Immature natural killer cell (primary cell): ENCODE measurements at regions not wholly inside any gene's neighbourhood (a gene's known extent, or its start where the extent isn't known, plus 50 kb on each side); places are given as distances from the start of the nearest gene placed in this dataset.

Source experiments
- DNase-seq, 3 donors: peaks; one replicate each; pipeline ENCODE4 v3.0.0; 2022; ENCODE audit warnings: mixed read lengths in 1 of 3
- H3K27ac Mint-ChIP-seq, 6 donors: one replicate each; pipeline ENCODE4 v1.8.0; 2020; ENCODE audit warnings: mixed read lengths in 6 of 6, mild to moderate bottlenecking in 5 of 6, inconsistent platforms in 4 of 6, moderate library complexity in 3 of 6
- H3K27me3 Mint-ChIP-seq, 3 donors: one replicate each; pipeline ENCODE4 v1.8.0; 2020 to 2021; ENCODE audit warnings: low read depth in 3 of 3, mild to moderate bottlenecking in 3 of 3, mixed read lengths in 3 of 3, moderate library complexity in 3 of 3, inconsistent platforms in 1 of 3
- H3K36me3 Mint-ChIP-seq, 3 donors: one replicate each; pipeline ENCODE4 v1.8.0; 2020; ENCODE audit warnings: mixed read lengths in 3 of 3, inconsistent platforms in 2 of 3, mild to moderate bottlenecking in 2 of 3
- H3K4me1 Mint-ChIP-seq, 2 donors: one replicate each; pipeline ENCODE4 v1.8.0; 2020; ENCODE audit warnings: inconsistent platforms in 2 of 2, mild to moderate bottlenecking in 2 of 2, mixed read lengths in 2 of 2, moderate library complexity in 1 of 2
- H3K4me3 Mint-ChIP-seq, 5 donors: one replicate each; pipeline ENCODE4 v1.8.0; 2020; ENCODE audit warnings: mild to moderate bottlenecking in 5 of 5, mixed read lengths in 5 of 5, inconsistent platforms in 3 of 5, moderate library complexity in 3 of 5
- H3K9me3 Mint-ChIP-seq, 6 donors: one replicate each; pipeline ENCODE4 v1.8.0; 2020; ENCODE audit warnings: mild to moderate bottlenecking in 6 of 6, mixed read lengths in 6 of 6, inconsistent platforms in 4 of 6, moderate library complexity in 3 of 6

DNA sequence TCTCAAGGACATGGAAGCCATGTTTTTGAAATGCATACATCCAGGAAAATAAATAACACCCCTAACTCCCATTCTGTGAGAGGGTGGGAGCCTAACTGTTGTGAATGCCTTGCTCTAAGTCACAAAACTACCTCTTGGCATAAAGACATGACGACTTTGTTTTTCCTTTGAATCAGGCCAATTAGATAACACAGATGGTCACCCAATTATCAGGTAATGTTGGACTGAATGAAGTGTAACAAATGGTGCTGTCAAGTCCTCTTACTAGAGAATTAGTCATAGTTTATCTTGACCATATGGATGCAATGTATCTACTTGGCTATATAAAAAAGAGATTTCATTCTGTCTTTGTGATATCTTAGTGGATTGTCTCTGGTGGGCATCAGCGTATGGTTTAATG lies 553.6 kb upstream of the ATXN8OS start:
- DNase-seq = no peak
- H3K4me1 Mint-ChIP-seq = no peaks in the 10 kb centered on the region
- H3K9me3 Mint-ChIP-seq = peaks cover 8 to 34% (median 12%) of the 10 kb centered on the region in 6 donors
- no peaks in the 10 kb centered on the region for H3K36me3 Mint-ChIP-seq
- no peak overlapping the region for H3K27ac Mint-ChIP-seq
- H3K4me3 Mint-ChIP-seq = no peak overlapping the region
- peaks cover 0 to 5% (median 0%) of the 10 kb centered on the region in 3 donors for H3K27me3 Mint-ChIP-seq

DNA sequence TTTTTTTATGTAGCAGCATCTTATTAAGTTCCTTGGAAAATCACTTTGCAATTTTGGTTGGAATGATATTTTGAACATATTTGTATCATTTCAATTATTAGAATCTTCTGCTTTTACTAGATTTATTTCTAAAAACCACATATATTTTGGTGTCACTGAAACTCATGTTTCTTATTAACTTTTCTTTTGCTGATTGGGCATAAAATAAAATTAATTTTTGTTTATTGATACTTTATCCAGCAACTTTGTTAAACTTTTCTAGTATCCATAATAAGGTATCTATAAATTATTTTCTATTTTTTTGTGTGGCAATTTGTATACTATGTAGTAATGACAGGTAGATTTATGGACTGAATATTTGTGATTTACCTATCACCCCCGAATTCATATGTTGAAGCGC lies 556.4 kb upstream of the ATXN8OS start:
- no peak for DNase-seq
- Mint-ChIP-seq H3K4me3 (no peak overlapping the region), H3K9me3 (peaks cover 2 to 38% (median 18%) of the 10 kb centered on the region in 6 donors), H3K36me3 (no peaks in the 10 kb centered on the region), H3K4me1 (no peaks in the 10 kb centered on the region), H3K27me3 (peaks cover 0 to 5% (median 0%) of the 10 kb centered on the region in 3 donors), H3K27ac (no peak overlapping the region)

DNA sequence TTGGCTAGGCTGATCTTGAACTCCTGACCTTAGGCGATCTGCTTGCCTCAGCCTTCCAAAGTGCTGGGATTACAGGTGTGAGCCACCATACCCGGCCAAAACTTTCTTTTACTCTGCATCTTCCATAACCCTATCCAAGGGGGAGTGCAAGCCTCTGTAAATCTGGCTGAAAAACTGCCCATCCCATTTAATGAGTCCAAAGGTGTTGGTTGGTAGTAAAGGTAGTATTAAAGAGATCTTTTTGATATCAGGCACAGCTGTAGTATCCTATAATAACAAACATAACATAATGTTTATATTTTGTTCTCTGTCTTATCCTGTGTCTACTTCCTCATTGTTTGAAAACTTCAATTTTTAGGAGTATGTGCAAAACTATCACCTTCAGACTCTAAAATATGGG lies 559.8 kb upstream of the ATXN8OS start:
- no peak for DNase-seq
- Mint-ChIP-seq H3K9me3 (peaks cover 2 to 26% (median 20%) of the 10 kb centered on the region in 6 donors), H3K27ac (no peak overlapping the region), H3K4me3 (no peak overlapping the region), H3K4me1 (no peaks in the 10 kb centered on the region), H3K36me3 (no peaks in the 10 kb centered on the region), H3K27me3 (peaks cover 0 to 5% (median 0%) of the 10 kb centered on the region in 3 donors)

DNA sequence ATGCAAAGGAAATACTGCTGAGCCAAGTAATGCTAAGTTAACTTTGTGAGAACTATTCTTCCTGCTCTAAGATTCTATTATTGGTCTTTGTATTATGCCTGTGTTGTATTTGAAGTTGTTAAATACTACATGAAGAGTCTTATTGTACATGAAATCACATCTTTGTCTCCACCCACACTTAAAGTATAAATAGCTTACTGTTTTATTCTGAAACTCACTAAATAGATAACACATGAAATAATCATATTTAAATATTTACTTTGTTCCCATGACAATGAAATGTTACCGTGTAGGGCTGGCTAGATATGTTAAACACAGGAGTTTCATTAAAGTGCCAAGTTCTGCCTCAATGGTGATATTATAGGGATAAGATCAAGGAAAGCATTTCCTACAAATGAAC lies 562.1 kb upstream of the ATXN8OS start:
- no peaks in the 10 kb centered on the region for H3K36me3 Mint-ChIP-seq
- DNase-seq = no peak
- H3K4me3 Mint-ChIP-seq = no peak overlapping the region
- H3K4me1 Mint-ChIP-seq = no peaks in the 10 kb centered on the region
- H3K27ac Mint-ChIP-seq = no peak overlapping the region
- peaks cover 2 to 36% (median 21%) of the 10 kb centered on the region in 6 donors for H3K9me3 Mint-ChIP-seq
- H3K27me3 Mint-ChIP-seq = peaks cover 0 to 5% (median 0%) of the 10 kb centered on the region in 3 donors

DNA sequence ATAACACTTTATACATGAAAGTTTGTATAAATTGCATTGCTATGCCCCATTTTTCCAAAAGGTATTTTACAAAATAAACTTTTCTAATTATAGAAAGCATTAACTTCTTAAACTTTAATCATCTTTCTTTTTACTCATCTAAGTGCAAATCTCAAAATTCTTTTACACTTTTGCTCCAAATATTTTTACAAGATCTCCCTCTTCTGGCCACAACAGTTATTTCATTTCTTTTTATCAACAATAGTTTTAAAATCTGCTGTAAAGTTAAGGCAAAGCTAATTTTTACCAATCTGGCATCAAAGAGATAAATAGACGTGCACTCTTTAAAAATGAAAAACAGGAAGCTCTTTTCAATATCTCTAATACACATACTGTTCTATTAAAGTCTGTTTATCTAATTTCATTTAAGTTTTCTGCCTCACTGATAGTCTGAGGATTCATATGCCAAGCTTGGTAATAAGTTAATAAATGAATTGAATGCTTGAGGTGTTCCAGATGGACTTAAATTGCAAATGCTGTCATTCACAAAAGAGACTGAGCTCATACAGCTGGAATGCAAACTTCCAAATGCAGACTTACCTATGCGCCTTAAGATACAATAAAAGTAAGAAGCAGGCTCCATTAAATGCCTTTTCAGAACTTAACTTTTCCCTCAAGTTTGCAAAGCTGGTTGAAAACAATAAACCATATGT lies 583.0 kb upstream of the ATXN8OS start:
- peaks cover 4 to 30% (median 11%) of the 10 kb centered on the region in 6 donors for H3K9me3 Mint-ChIP-seq
- no peaks in the 10 kb centered on the region for H3K4me1 Mint-ChIP-seq
- H3K36me3 Mint-ChIP-seq = no peaks in the 10 kb centered on the region
- DNase-seq = no peak
- no peak overlapping the region for H3K27ac Mint-ChIP-seq
- H3K27me3 Mint-ChIP-seq = peaks cover 0 to 2% (median 0%) of the 10 kb centered on the region in 3 donors
- H3K4me3 Mint-ChIP-seq = no peak overlapping the region

DNA sequence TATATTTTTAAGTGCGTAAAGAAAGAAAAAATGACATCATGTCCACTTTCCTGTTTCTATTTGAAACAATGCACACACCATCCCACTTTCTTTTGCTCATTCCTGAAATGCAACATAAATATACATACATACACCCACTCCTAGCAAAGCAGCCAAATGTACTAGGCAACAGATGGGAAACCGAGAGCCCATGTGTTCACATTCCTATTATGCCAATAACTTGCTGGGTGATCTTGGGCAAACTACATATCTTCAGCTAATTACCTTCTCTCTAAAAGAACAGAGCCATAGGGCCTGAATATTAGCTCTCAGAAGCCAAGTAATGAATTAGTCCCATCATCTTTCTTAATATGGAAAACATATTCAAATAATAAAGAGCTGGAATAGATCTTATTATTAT lies 610.6 kb upstream of the ATXN8OS start:
- DNase-seq = no peak
- no peaks in the 10 kb centered on the region for H3K4me1 Mint-ChIP-seq
- no peaks in the 10 kb centered on the region for H3K36me3 Mint-ChIP-seq
- no peak overlapping the region for H3K4me3 Mint-ChIP-seq
- H3K27ac Mint-ChIP-seq = no peak overlapping the region
- H3K27me3 Mint-ChIP-seq = no peaks in the 10 kb centered on the region
- peaks cover 3 to 23% (median 8%) of the 10 kb centered on the region in 6 donors for H3K9me3 Mint-ChIP-seq

DNA sequence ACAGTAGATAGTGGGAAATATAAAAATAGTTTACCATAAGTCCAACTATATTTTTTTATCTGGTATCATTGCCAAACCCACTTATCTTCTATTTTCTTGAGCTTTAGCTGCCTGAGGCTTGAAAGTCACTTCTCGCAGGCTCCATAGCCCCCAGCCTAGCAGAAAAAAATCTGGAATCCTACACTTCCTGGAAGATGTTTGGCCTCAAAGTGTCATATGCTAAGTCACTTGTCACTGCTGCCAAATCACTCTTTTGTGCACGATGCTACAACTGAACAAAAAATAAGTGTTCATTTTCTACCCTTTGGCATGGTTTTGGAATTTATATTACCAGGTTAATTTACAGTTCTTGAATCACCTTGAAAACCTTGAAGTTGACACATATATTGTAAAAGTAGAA lies 612.5 kb upstream of the ATXN8OS start:
- no peak overlapping the region for H3K4me3 Mint-ChIP-seq

DNA sequence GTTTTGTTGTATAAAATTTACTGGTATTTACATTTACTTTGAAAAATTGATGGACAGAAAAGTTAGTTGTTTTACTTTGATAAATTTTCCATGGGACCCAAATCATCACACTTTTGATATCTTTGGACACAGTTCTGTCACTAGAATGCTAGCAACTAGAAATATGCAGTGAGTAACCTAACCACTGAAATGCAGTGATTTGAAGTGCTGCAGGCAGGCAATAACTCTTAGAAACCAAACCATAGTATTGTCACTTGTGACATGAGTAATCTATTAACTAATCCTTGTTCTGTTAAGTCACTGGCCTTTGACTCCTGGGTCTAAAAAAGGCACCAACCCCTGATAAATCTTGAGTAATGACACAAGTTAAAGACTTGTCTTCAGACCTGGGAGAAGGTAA lies 620.0 kb upstream of the ATXN8OS start:
- H3K9me3 Mint-ChIP-seq = peaks cover 21 to 42% (median 28%) of the 10 kb centered on the region in 6 donors
- no peak for DNase-seq
- no peak overlapping the region for H3K27ac Mint-ChIP-seq
- H3K4me1 Mint-ChIP-seq = no peaks in the 10 kb centered on the region
- H3K4me3 Mint-ChIP-seq = no peak overlapping the region
- H3K36me3 Mint-ChIP-seq = peaks cover 0 to 4% (median 0%) of the 10 kb centered on the region in 3 donors
- H3K27me3 Mint-ChIP-seq = no peaks in the 10 kb centered on the region

More for the DNA sequence above, 612.5 kb upstream of the ATXN8OS start:
- DNase-seq = no peak
- Mint-ChIP-seq H3K36me3 (peaks cover 0 to 2% (median 0%) of the 10 kb centered on the region in 3 donors), H3K4me1 (no peaks in the 10 kb centered on the region), H3K27me3 (no peaks in the 10 kb centered on the region), H3K27ac (no peak overlapping the region), H3K9me3 (peaks cover 4 to 23% (median 10%) of the 10 kb centered on the region in 6 donors)

DNA sequence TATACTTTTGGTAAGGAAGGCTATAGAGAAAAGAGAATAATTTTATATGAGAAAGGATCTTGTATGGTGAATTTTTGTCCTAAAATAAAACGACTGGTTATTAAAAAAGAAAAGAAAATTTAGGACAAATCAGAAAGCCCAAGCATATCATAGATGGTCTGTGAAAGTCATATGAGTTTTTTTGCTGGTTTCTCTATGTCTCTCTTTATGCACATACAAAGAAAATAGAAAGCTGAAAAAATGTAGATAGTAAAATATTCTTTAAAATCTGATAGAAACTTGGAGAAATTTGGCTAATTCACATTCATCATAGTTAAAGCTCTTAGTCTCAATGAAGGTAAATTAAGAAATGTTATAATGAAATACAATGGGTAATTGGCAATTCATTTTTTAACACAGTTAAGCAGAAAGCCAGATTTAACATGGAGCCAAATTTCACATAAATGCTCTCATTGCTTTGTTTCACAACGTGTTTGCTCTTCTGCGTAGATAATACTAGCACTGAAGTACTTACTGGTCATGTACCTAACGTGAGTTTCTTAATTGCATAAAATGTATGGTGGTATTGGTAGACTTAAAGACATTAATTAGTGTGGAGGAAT lies 621.5 kb upstream of the ATXN8OS start:
- Mint-ChIP-seq H3K9me3 (peaks cover 23 to 52% (median 37%) of the 10 kb centered on the region in 6 donors), H3K4me3 (no peak overlapping the region), H3K36me3 (peaks cover 0 to 4% (median 0%) of the 10 kb centered on the region in 3 donors), H3K27me3 (no peaks in the 10 kb centered on the region), H3K27ac (no peak overlapping the region), H3K4me1 (no peaks in the 10 kb centered on the region)
- DNase-seq = no peak

DNA sequence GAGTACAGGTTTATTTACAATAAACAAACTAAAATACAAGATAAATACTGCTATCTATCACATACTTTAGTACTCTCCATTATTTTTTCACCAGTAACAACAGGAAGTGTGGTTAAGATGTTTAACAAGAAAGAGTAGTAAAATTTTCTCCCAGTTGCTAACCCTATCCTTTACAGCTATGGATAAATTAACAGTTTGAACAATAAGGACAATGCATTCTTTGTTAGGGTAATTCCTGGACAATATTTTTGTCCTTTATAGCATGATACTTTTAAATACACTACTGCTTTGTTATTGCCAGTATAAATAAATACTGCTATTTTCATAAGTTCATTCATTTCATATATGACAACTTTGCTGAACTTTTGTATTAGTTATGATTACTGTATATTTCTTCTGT lies 630.2 kb upstream of the ATXN8OS start:
- no peaks in the 10 kb centered on the region for H3K36me3 Mint-ChIP-seq
- no peaks in the 10 kb centered on the region for H3K27me3 Mint-ChIP-seq
- H3K27ac Mint-ChIP-seq = no peak overlapping the region

DNA sequence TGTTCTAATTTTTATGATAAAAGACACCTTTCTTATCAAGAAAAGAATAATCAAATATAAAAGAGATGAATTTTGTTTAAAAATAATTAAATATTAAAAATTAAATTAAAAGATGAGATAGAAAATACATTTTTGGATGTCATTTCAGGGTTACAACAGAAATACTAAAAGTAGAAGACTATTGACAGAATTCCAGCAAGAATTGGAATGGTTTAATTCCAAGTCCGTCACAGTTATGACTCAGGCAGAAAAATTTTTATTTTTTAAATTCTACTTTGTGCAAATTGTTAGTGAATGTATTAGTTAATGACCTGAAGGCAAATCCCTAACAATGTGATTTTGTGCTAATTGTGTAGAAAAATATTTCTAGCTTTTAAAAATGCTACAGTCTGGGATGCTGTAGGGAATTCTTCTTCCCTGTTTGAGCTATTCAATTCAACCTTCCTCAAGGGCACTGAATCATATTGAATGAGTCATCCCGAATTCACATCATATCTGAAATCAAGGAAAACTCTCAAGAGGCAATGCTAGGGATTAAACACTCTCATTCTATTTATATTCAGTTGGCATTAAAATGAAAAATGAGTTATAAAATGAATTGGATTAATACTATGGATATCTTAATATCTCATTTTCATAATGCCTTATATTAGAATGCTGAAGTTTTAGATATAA lies 633.5 kb upstream of the ATXN8OS start:
- DNase-seq = no peak
- Mint-ChIP-seq H3K4me1 (no peaks in the 10 kb centered on the region), H3K4me3 (no peak overlapping the region), H3K27ac (no peak overlapping the region), H3K27me3 (no peaks in the 10 kb centered on the region), H3K36me3 (no peaks in the 10 kb centered on the region), H3K9me3 (peaks cover 0 to 27% (median 16%) of the 10 kb centered on the region in 6 donors)

More for the DNA sequence above, 630.2 kb upstream of the ATXN8OS start:
- Mint-ChIP-seq H3K9me3 (peaks cover 6 to 41% (median 25%) of the 10 kb centered on the region in 6 donors), H3K4me3 (no peak overlapping the region), H3K4me1 (no peaks in the 10 kb centered on the region)
- no peak for DNase-seq

DNA sequence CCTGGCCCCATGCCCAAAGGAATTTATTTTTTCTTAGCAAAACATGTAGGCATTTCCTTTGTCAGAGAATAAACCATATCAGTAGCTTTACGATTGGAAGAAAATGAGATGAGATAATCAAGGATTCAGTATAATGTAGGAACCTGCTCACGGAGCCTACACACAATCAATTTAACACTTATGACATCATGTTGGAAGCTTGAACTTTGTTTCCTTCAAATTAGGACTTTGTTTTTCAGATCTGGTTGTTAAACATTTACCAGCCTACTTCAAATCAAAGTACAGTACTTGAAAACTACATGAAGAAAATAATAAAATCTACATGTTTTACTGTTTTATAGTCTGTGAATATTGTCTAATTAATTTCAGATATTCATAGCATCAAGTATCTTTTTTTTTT lies 639.0 kb upstream of the ATXN8OS start:
- H3K27me3 Mint-ChIP-seq = peaks cover 0 to 1% (median 0%) of the 10 kb centered on the region in 3 donors

DNA sequence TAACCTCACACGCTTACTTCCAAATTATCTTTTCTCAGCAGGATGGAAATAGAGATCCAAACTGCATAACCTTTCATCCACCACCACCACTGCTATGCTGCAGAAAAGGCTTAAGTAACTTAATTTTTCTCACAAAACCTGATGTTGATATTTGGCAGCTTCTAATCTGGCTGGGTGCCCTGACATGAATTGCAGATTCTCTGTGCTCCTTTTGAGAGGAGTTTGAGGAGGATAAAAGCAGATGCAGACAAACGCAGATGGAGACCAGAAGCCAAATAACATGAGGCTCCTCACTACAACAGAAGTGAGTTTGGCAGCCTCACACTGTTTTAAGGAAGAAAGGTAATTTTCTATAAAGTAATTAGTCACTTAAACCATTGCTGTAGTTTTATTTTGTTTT lies 646.2 kb upstream of the ATXN8OS start:
- Mint-ChIP-seq H3K36me3 (peaks cover 0 to 3% (median 0%) of the 10 kb centered on the region in 3 donors), H3K27me3 (peaks cover 0 to 3% (median 0%) of the 10 kb centered on the region in 3 donors), H3K4me1 (no peaks in the 10 kb centered on the region), H3K9me3 (peaks cover 10 to 41% (median 29%) of the 10 kb centered on the region in 6 donors), H3K27ac (no peak overlapping the region), H3K4me3 (no peak overlapping the region)
- DNase-seq = no peak

More for the DNA sequence above, 639.0 kb upstream of the ATXN8OS start:
- Mint-ChIP-seq H3K27ac (no peak overlapping the region), H3K36me3 (no peaks in the 10 kb centered on the region), H3K4me3 (no peak overlapping the region), H3K9me3 (peaks cover 15 to 39% (median 23%) of the 10 kb centered on the region in 6 donors), H3K4me1 (no peaks in the 10 kb centered on the region)
- DNase-seq = no peak

DNA sequence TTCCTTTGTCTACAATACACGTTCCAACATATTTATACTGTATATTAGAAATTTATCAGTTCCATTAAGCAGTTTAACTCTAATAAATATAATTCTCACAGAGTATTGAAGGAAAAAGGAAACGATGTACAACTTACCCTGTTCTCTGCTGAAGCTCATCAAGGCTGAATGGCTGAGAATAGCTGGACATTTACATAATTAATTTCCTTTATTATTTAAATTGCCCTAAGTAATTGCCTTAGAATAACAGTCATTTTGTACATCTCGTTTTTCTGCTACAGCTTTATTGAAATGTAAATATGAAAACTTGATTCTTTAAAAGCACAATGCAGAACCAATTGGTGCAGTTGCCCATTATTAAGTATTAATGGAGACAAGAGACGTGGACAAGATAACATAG lies 648.3 kb upstream of the ATXN8OS start:
- peaks cover 0 to 3% (median 0%) of the 10 kb centered on the region in 3 donors for H3K27me3 Mint-ChIP-seq
- H3K36me3 Mint-ChIP-seq = peaks cover 0 to 3% (median 0%) of the 10 kb centered on the region in 3 donors
- no peak overlapping the region for H3K4me3 Mint-ChIP-seq
- no peaks in the 10 kb centered on the region for H3K4me1 Mint-ChIP-seq
- no peak for DNase-seq
- H3K27ac Mint-ChIP-seq = no peak overlapping the region
- H3K9me3 Mint-ChIP-seq = peaks cover 6 to 48% (median 30%) of the 10 kb centered on the region in 6 donors
